ENCODE measurements at regions not wholly inside any gene's neighbourhood (a gene's known extent, or its start where the extent isn't known, plus 50 kb on each side); places are given as distances from the start of the nearest gene placed in this dataset.

DNA sequence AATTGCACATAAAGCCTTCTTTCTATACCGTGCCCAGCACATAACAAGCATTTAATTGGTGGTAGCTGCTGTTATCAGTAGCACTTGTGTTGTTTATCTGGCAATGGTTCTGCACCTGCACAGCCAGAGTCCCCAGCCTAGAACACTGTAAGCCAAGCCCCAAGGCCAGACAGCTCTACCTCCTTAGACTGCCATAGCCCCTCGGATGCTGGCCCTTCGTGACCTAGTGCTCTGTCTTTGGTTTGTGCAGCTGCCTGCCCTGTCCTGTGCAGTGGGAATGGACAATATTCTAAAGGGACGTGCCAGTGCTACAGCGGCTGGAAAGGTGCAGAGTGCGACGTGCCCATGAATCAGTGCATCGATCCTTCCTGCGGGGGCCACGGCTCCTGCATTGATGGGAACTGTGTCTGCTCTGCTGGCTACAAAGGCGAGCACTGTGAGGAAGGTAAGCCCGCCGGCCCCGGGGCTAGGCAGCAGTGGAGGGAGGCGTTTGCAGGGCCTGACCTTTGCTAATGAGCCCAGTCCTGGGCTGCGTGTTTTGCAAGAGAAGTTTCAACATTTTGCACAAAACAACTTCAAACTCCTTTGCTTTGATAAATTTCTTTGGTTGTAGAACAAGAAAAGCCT lies 173.3 kb upstream of the WWC1 start:
- intact Hi-C loops (cut with DNase I), result no loop called here
- DNase-seq (no peak), ATAC-seq (no peak)
- Histone ChIP-seq H3K4me1 (peaks cover 4% of the 10 kb centered on the region), H3K9me3 (no peaks in the 10 kb centered on the region), H3K36me3 (no peaks in the 10 kb centered on the region), H3K27me3 (no peaks in the 10 kb centered on the region), H3K4me3 (no peak overlapping the region), H3K27ac (no peak overlapping the region)
- no peak for TF ChIP-seq CTCF (IDR thresholded peaks at IDR 0.05)

DNA sequence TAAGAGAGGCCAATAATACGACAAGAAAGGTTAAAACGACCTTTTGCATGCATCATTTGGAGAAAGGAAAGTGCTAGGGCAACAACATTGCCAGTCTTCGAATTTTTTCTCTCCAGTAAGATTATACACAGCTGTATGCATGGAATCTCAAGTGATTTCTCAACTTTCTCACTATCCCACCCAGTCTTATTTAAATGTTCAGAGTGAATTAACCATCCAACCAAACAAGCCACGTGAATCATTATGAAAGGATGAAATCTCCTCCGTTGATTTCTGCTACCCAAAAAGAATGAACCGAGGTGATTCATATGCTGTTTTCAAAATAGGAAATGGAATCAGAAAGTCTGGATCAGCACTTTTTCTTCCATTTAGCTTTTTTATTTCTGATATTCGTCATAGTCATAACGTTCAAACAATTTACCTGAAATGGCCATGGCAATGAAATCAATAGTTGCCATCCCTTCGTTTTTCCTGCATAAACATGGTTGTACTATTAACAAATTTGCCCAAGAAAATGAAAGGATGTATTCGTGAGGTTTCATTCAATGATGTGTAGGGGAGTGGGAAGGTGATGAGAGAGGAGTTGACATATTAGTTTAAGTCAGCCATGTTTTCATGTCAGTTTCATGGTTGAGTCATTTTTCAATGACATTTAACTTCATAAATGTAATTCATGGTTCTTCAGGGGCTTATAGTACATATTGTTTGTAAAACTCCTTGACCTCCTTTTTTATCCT lies 170.9 kb upstream of the WWC1 start:
- DNase-seq (no peak), ATAC-seq (no peak)
- H3K36me3 ChIP-seq, result no peaks in the 10 kb centered on the region
- intact Hi-C loops (cut with DNase I), result no loop called here
- TF ChIP-seq CTCF (IDR thresholded peaks at IDR 0.05), result no peak
- H3K27ac ChIP-seq, result no peak overlapping the region
- peaks cover 4% of the 10 kb centered on the region for H3K4me1 ChIP-seq
- no peak overlapping the region for H3K4me3 ChIP-seq
- no peaks in the 10 kb centered on the region for H3K27me3 ChIP-seq
- H3K9me3 ChIP-seq, result no peaks in the 10 kb centered on the region

- Histone ChIP-seq H3K4me1 (no peaks in the 10 kb centered on the region), H3K27ac (no peak overlapping the region), H3K4me3 (no peak overlapping the region), H3K9me3 (no peaks in the 10 kb centered on the region), H3K27me3 (no peaks in the 10 kb centered on the region), H3K36me3 (no peaks in the 10 kb centered on the region)
- TF ChIP-seq CTCF (IDR thresholded peaks at IDR 0.05), result no peak
- no peak for ATAC-seq
- DNase-seq, result no peak
- intact Hi-C loops (cut with DNase I), result no loop called here
Measured at GRCh38 chr5:168121138-168121494, 170.3 kb upstream of the WWC1 start.

- no peak for DNase-seq
- no peak for ATAC-seq
- Histone ChIP-seq H3K27me3 (no peaks in the 10 kb centered on the region), H3K4me3 (no peak overlapping the region), H3K36me3 (no peaks in the 10 kb centered on the region), H3K27ac (no peak overlapping the region), H3K9me3 (no peaks in the 10 kb centered on the region), H3K4me1 (no peaks in the 10 kb centered on the region)
- intact Hi-C loops (cut with DNase I), result no loop called here
- no peak for TF ChIP-seq CTCF (IDR thresholded peaks at IDR 0.05)
Measured at GRCh38 chr5:168123631-168124528, 167.6 kb upstream of the WWC1 start.

DNA sequence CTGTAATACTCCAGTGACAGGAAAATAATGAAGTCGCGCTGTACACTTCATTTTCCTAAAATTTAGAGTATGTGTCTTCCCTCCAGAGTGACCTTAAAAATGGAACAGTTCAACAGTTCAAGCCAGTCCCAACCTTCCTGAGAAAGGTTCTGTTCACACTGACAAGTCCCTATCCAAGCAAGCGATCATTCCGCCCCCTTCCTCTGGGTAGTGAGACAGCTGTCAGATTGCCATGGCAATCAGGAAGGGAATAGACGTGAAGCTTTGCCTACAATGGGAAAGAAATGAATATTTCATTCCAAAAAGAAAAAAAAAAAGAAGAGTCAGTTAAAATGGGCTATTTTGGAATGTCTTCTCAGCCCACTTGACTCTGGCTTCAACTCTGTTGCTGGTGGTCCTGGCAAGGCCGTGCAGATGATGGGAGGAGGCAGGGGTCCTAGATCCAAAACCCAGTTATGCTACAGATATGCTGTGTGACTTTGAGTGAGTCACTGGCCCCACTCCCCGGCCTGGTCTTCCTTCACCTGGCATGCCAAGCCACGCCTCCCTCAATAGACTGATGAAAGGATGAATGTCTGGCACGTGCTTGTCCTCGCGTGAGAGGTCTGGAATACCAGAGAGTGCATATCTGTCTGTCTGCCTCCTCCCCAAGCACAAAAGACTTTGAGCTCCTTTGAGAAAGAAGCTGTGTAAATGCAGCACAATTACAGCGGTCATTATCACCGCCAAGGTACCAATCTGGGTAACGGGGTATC lies 165.8 kb upstream of the WWC1 start:
- no peak overlapping the region for H3K4me3 ChIP-seq
- no peaks in the 10 kb centered on the region for H3K9me3 ChIP-seq
- H3K27me3 ChIP-seq, result no peaks in the 10 kb centered on the region
- no peak for DNase-seq
- H3K4me1 ChIP-seq, result no peaks in the 10 kb centered on the region
- intact Hi-C loops (cut with DNase I), result no loop called here
- ATAC-seq, result no peak
- H3K27ac ChIP-seq, result no peak overlapping the region
- no peaks in the 10 kb centered on the region for H3K36me3 ChIP-seq
- TF ChIP-seq CTCF (IDR thresholded peaks at IDR 0.05), result no peak

Data from upper lobe of right lung (tissue), 1 donor.